Neural progenitor cell (in vitro differentiated cells): ENCODE measurements at regions not wholly inside any gene's neighbourhood (a gene's known extent, or its start where the extent isn't known, plus 50 kb on each side); places are given as distances from the start of the nearest gene placed in this dataset.

Source experiments
- DNase-seq: peaks from one replicate; pipeline ENCODE4 v3.0.0-alpha.2; 2016; ENCODE audit warnings: low spot score
- H2AFZ ChIP-seq: fragments of 200-600 bp; sonication (generic); replicated peaks from 2 replicates; pipeline ENCODE4 v1.6.1; 2016; ENCODE audit warnings: antibody characterized with exemption
- H3F3A ChIP-seq: fragments of 200-600 bp; sonication (generic); 2 replicates; pipeline ENCODE4 v1.6.1; 2016; ENCODE audit warnings: antibody characterized with exemption, low read depth
- H3K27ac ChIP-seq: fragments of 200-600 bp; sonication (generic); 2 replicates; pipeline ENCODE4 v1.5.1; 2016; ENCODE audit warnings: mild to moderate bottlenecking
- H3K27me3 ChIP-seq: fragments of 200-600 bp; sonication (generic); 2 replicates; pipeline ENCODE4 v1.6.1; 2016; ENCODE audit warnings: mild to moderate bottlenecking, moderate library complexity
- H3K36me3 ChIP-seq: fragments of 200-600 bp; sonication (generic); 2 replicates; pipeline ENCODE4 v1.5.1; 2016
- H3K4me1 ChIP-seq: fragments of 200-600 bp; sonication (generic); 2 replicates; pipeline ENCODE4 v1.6.1; 2016; ENCODE audit warnings: mixed run types
- H3K4me2 ChIP-seq: fragments of 200-600 bp; sonication (generic); 2 replicates; pipeline ENCODE4 v1.6.1; 2016
- H3K4me3 ChIP-seq: fragments of 200-600 bp; sonication (generic); 2 replicates; pipeline ENCODE4 v1.5.1; 2016
- H3K79me2 ChIP-seq: fragments of 200-600 bp; sonication (generic); 2 replicates; pipeline ENCODE4 v1.6.1; 2016; ENCODE audit warnings: low read depth
- H3K9ac ChIP-seq: fragments of 200-600 bp; sonication (generic); 2 replicates; pipeline ENCODE4 v1.6.1; 2016
- H3K9me3 ChIP-seq: fragments of 200-600 bp; sonication (generic); 2 replicates; pipeline ENCODE4 v1.5.1; 2016; ENCODE audit warnings: low read depth
- H4K20me1 ChIP-seq: fragments of 200-600 bp; sonication (generic); 2 replicates; pipeline ENCODE4 v1.6.1; 2016; ENCODE audit warnings: low read depth
- H3K27ac Mint-ChIP-seq: 3 replicates; pipeline ENCODE4 v1.8.0; 2021; ENCODE audit warnings: mixed read lengths
- H3K27me3 Mint-ChIP-seq: 2 replicates; pipeline ENCODE4 v1.8.0; 2022; ENCODE audit warnings: low read depth, mild to moderate bottlenecking, inconsistent platforms, moderate library complexity, mixed read lengths; ENCODE audit not compliant: insufficient read depth
- H3K36me3 Mint-ChIP-seq: 3 replicates; pipeline ENCODE4 v1.8.0; 2021; ENCODE audit warnings: mixed read lengths
- H3K4me1 Mint-ChIP-seq: 3 replicates; pipeline ENCODE4 v1.8.0; 2021; ENCODE audit warnings: mixed read lengths
- H3K4me3 Mint-ChIP-seq: 3 replicates; pipeline ENCODE4 v1.8.0; 2021; ENCODE audit warnings: mild to moderate bottlenecking, moderate library complexity, mixed read lengths
- H3K9me3 Mint-ChIP-seq: 3 replicates; pipeline ENCODE4 v1.8.0; 2020; ENCODE audit warnings: mixed read lengths
- CTCF ChIP-seq: fragments of 200-600 bp; sonication (generic); IDR thresholded peaks from 2 replicates; pipeline ENCODE4 v1.5.1; 2017; ENCODE audit warnings: antibody characterized with exemption, mild to moderate bottlenecking
- EZH2 ChIP-seq: fragments of 200-600 bp; sonication (generic); IDR thresholded peaks from 2 replicates; pipeline ENCODE4 v1.6.1; 2017; ENCODE audit warnings: antibody characterized with exemption, mild to moderate bottlenecking, moderate library complexity
- EZH2phosphoT487 ChIP-seq: fragments of 200-600 bp; sonication (generic); IDR thresholded peaks from 2 replicates; pipeline ENCODE4 v1.6.1; 2017; ENCODE audit warnings: antibody characterized with exemption

GRCh38 chr9:86732514-86733171, 214.7 kb downstream of the GAS1 start:
- no peak for DNase-seq
- H3K27ac ChIP-seq: no peak overlapping the region
- no peak overlapping the region for H2AFZ ChIP-seq

DNA sequence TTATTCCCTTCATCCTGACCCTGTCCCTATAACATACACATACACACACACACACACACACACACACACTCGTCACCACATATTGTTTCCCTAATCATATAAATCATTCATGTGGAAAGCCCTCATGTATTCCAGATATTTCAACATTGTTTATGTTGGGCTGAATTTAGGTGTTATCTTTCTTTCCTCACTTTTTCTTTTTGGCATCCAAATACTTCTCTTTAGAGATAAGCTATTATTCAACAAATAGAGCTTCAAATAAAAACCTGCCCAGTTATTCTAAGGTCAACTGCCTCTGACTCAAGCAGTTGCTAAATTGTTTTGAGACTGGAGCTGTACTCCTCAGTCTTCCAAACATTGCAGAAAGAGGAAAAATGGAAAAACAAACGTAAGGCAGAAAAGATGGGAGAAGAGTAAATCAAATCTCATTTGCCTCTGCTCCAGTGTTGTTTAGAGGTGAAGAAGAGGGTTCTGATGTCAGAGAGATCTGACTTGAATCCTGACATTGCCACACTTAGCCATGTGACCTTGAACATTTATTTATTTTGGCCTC, 215.7 kb downstream of the GAS1 start:
- Mint-ChIP-seq H3K27ac (no peak overlapping the region), H3K4me3 (no peak overlapping the region), H3K36me3 (no peaks in the 10 kb centered on the region), H3K9me3 (no peaks in the 10 kb centered on the region), H3K27me3 (peaks cover 4% of the 10 kb centered on the region), H3K4me1 (peaks cover 5% of the 10 kb centered on the region)
- Histone ChIP-seq H3K4me1 (no peaks in the 10 kb centered on the region), H3K4me3 (no peak overlapping the region), H4K20me1 (no peaks in the 10 kb centered on the region), H3K27me3 (no peaks in the 10 kb centered on the region), H3K9me3 (no peaks in the 10 kb centered on the region), H3K9ac (no peak overlapping the region), H3F3A (no peaks in the 10 kb centered on the region), H3K79me2 (no peaks in the 10 kb centered on the region), H3K36me3 (no peaks in the 10 kb centered on the region), H2AFZ (no peak overlapping the region), H3K4me2 (no peak overlapping the region), H3K27ac (no peak overlapping the region)
- no peak for TF ChIP-seq CTCF
- no peak for TF ChIP-seq EZH2
- no peak for TF ChIP-seq EZH2phosphoT487
- DNase-seq: no peak

More at GRCh38 chr9:86732514-86733171, 214.7 kb downstream of the GAS1 start:
- no peaks in the 10 kb centered on the region for H3K36me3 ChIP-seq
- Mint-ChIP-seq H3K9me3 (no peaks in the 10 kb centered on the region), H3K27ac (peak overlapping the region; percentile 32), H3K4me3 (no peak overlapping the region), H3K27me3 (peaks cover 4% of the 10 kb centered on the region), H3K36me3 (no peaks in the 10 kb centered on the region), H3K4me1 (peaks cover 5% of the 10 kb centered on the region)
- no peaks in the 10 kb centered on the region for H3K27me3 ChIP-seq
- H3K4me2 ChIP-seq: no peak overlapping the region
- no peaks in the 10 kb centered on the region for H3K79me2 ChIP-seq
- no peaks in the 10 kb centered on the region for H3K9me3 ChIP-seq
- TF ChIP-seq CTCF: no peak
- TF ChIP-seq EZH2phosphoT487: no peak
- TF ChIP-seq EZH2: no peak
- H3K9ac ChIP-seq: no peak overlapping the region
- no peaks in the 10 kb centered on the region for H4K20me1 ChIP-seq
- no peaks in the 10 kb centered on the region for H3K4me1 ChIP-seq
- no peak overlapping the region for H3K4me3 ChIP-seq
- no peaks in the 10 kb centered on the region for H3F3A ChIP-seq

DNA sequence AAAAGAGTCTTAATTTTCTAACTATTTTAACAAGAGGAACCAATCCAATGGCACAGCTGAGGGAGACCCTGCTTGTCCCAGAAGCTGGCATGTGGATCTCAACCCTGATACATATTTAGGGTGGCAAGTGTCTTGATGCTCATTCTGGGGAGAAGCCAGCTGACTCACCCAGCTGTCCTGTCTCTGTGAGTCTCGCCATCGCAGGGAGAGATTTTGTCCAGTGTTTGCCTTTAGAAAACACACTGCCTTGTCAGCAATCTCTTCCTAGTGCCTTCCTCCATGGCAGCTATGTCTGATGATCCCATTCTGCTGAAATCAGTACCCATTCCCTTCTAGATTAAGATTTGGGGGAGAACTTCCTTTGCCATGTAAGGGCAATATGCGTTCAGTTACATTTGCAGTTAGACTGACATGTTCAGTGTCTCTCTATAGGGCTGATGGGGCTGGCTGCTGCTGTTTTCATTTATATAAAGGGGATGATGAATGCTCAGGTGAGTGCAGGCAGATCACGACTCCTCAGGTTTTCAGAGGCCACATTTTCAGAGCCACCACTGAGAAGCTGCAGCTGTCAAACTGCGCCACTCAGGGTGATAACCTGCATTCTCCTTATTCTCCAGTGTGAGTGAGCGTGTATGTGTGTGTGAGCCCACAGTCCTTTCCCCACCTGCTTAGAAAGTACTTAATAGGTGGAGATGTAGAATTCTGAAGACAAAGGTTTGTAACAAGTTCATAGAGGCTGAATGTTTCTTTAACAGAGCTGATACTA, 217.0 kb downstream of the GAS1 start:
- Histone ChIP-seq H3K27ac (no peak overlapping the region), H2AFZ (no peak overlapping the region), H3F3A (no peaks in the 10 kb centered on the region), H3K79me2 (no peaks in the 10 kb centered on the region), H4K20me1 (no peaks in the 10 kb centered on the region), H3K36me3 (no peaks in the 10 kb centered on the region), H3K27me3 (no peaks in the 10 kb centered on the region), H3K4me2 (no peak overlapping the region), H3K4me3 (no peak overlapping the region), H3K9me3 (no peaks in the 10 kb centered on the region), H3K4me1 (no peaks in the 10 kb centered on the region), H3K9ac (no peak overlapping the region)
- Mint-ChIP-seq H3K27ac (no peak overlapping the region), H3K9me3 (no peaks in the 10 kb centered on the region), H3K36me3 (no peaks in the 10 kb centered on the region), H3K4me3 (no peak overlapping the region), H3K27me3 (peaks cover 4% of the 10 kb centered on the region), H3K4me1 (peaks cover 5% of the 10 kb centered on the region)
- no peak for DNase-seq
- TF ChIP-seq EZH2phosphoT487 (no peak), EZH2 (no peak), CTCF (no peak)
